HepG2 (cell line): ENCODE measurements at regions not wholly inside any gene's neighbourhood (a gene's known extent, or its start where the extent isn't known, plus 50 kb on each side); places are given as distances from the start of the nearest gene placed in this dataset.

ENCODE experiments used
- BHLHE40 ChIP-seq: IDR thresholded peaks from 2 replicates; pipeline ENCODE4 v1.6.1; 2011; ENCODE audit warnings: low read length, improper control_type of control experiment
- DNMT1 ChIP-seq: sonication (generic); formaldehyde crosslinking; IDR thresholded peaks from 2 replicates; pipeline ENCODE4 v1.5.1; 2020; ENCODE audit warnings: mild to moderate bottlenecking, missing genetic modification reagents
- POLR2AphosphoS5 ChIP-seq: IDR thresholded peaks from 2 replicates; pipeline ENCODE4 v1.6.1; 2012; ENCODE audit warnings: low read depth, low read length
- SIN3A ChIP-seq: IDR thresholded peaks from 2 replicates; pipeline ENCODE4 v1.6.1; 2011; ENCODE audit warnings: low read depth, mild to moderate bottlenecking, control low read depth, low read length, borderline replicate concordance

- TF ChIP-seq SIN3A (no peak), POLR2AphosphoS5 (peak; percentile 16), DNMT1 (CRISPR knock-in tag) (no peak), BHLHE40 (no peak)
Observed at GRCh38 chr6:26197933-26198721, 110.9 kb downstream of the HFE start.
